Femur (tissue), 1 donor: ENCODE measurements at regions not wholly inside any gene's neighbourhood (a gene's known extent, or its start where the extent isn't known, plus 50 kb on each side); places are given as distances from the start of the nearest gene placed in this dataset.
A peak's percentile ranks its signal among the peaks of the same experiment; 100 is the strongest.
"Not testable (repeated sequence)": the region's sequence is repeated elsewhere in the genome, so short reads cannot be mapped to it uniquely, and the experiment has no call there.

Experiments used
- DNase-seq: peaks from one replicate; pipeline ENCODE4 v3.0.0-alpha.2; 2017

- DNase-seq = no peak
These were observed 241.4 kb upstream of the TBL1XR1 start for GRCh38 chr3:177438596-177439220.

- no peak for DNase-seq
These were observed 242.5 kb upstream of the TBL1XR1 start for GRCh38 chr3:177439694-177440269.

GRCh38 chr3:177440456-177441104, 243.3 kb upstream of the TBL1XR1 start:
- DNase-seq = no peak

- DNase-seq = no peak
These were observed 244.1 kb upstream of the TBL1XR1 start for GRCh38 chr3:177441276-177441812.

GRCh38 chr3:177441813-177442646, 244.7 kb upstream of the TBL1XR1 start:
- no peak for DNase-seq

GRCh38 chr3:177443469-177443868, 246.2 kb upstream of the TBL1XR1 start:
- no peak for DNase-seq

- DNase-seq = no peak
These were observed 247.4 kb upstream of the TBL1XR1 start for GRCh38 chr3:177444696-177445095.

GRCh38 chr3:177445549-177445948, 248.3 kb upstream of the TBL1XR1 start:
- DNase-seq = no peak

GRCh38 chr3:177446165-177446601, 248.9 kb upstream of the TBL1XR1 start:
- DNase-seq = no peak

GRCh38 chr3:177447938-177448337, 250.7 kb upstream of the TBL1XR1 start:
- no peak for DNase-seq

- DNase-seq = no peak
These were observed 251.7 kb upstream of the TBL1XR1 start for GRCh38 chr3:177448987-177449359.

GRCh38 chr3:177449360-177450006, 252.2 kb upstream of the TBL1XR1 start:
- no peak for DNase-seq

GRCh38 chr3:177451301-177451750, 254.0 kb upstream of the TBL1XR1 start:
- DNase-seq = no peak

- no peak for DNase-seq
These were observed 254.9 kb upstream of the TBL1XR1 start for GRCh38 chr3:177451864-177452830.

- DNase-seq = no peak
These were observed 255.7 kb upstream of the TBL1XR1 start for GRCh38 chr3:177452831-177453450.

GRCh38 chr3:177453451-177453844, 256.2 kb upstream of the TBL1XR1 start:
- no peak for DNase-seq

- not testable (repeated sequence) for DNase-seq
These were observed 259.9 kb upstream of the TBL1XR1 start for GRCh38 chr3:177457204-177457603.

- DNase-seq = peak; percentile 49
These were observed 262.1 kb upstream of the TBL1XR1 start for GRCh38 chr3:177459401-177459800.

GRCh38 chr3:177460047-177460446, 262.8 kb upstream of the TBL1XR1 start:
- no peak for DNase-seq

- DNase-seq = no peak
These were observed 264.5 kb upstream of the TBL1XR1 start for GRCh38 chr3:177461765-177462164.

GRCh38 chr3:177463341-177463740, 266.1 kb upstream of the TBL1XR1 start:
- DNase-seq = not testable (repeated sequence)
